HG02623 (cell line): ENCODE measurements at regions not wholly inside any gene's neighbourhood (a gene's known extent, or its start where the extent isn't known, plus 50 kb on each side); places are given as distances from the start of the nearest gene placed in this dataset.
A peak's percentile ranks its signal among the peaks of the same experiment; 100 is the strongest.
"Not testable (repeated sequence)": the region's sequence is repeated elsewhere in the genome, so short reads cannot be mapped to it uniquely, and the experiment has no call there.

Experiments used
- ATAC-seq: cut with Tn5 transposase; IDR thresholded peaks from one replicate; pipeline ENCODE4 v1.9.1; 2021; ENCODE audit warnings: moderate library complexity; ENCODE audit not compliant: unreplicated experiment

DNA sequence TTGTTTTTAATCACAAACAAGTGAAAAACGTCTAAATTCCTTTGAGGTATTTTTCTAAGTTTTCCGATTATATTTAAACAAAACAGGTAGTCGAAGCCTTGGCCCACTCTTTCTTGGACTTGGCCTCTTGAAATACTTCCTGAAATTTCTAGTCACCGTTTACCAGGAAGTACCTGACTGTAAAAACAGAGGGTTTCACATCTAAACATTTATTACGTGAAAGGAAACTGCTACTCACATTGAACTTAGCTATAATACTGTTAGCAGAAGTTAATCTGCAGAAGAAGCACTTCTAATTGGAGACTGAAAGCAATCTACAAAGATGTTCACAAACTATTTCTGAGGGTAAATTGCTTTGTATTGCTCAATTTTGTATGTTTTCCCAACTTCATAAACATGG, 526.0 kb upstream of the ADGRL4 start:
- ATAC-seq, result no peak

DNA sequence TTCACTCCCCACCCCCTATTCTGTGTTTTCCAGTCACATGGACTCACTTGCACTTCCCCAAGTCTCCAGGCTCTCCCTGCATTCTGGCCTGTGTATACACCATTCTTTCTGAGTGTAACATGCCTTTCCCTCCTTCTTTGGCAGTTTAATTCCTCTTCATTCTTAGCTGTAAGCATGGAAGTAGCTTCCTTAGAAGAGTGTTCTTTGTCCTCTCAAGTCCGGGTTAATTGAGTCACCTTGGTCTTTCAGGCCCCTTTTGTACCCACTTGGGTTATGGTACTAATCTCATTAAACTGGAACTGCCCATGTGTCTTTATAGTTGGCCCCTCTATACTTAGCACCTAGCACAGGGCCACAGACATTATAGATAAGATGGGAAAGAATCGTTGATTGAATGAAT, 525.3 kb upstream of the ADGRL4 start:
- ATAC-seq, result no peak

DNA sequence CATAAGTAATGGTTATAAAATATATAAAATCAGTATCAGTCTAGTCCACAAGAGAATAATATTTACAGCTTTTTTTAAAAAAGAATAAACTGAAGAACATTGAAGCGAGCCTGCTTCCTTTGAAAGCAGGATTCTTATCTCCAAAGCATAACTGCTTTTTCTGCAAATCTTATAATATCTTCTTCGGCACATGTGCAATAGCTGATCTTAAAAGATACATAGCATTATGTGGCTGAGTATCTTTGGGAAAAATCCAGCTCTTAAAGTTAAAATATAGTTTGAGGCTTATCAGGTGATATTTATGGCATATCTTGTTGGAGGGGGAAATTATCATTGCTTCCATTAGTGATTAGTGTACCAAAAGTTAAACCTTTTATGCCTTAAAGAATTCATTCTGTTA, 523.9 kb upstream of the ADGRL4 start:
- no peak for ATAC-seq

GRCh38 chr1:79530055-79530454, 523.5 kb upstream of the ADGRL4 start:
- ATAC-seq, result no peak

- ATAC-seq, result no peak
Observed at GRCh38 chr1:79524126-79524525, 517.6 kb upstream of the ADGRL4 start.

DNA sequence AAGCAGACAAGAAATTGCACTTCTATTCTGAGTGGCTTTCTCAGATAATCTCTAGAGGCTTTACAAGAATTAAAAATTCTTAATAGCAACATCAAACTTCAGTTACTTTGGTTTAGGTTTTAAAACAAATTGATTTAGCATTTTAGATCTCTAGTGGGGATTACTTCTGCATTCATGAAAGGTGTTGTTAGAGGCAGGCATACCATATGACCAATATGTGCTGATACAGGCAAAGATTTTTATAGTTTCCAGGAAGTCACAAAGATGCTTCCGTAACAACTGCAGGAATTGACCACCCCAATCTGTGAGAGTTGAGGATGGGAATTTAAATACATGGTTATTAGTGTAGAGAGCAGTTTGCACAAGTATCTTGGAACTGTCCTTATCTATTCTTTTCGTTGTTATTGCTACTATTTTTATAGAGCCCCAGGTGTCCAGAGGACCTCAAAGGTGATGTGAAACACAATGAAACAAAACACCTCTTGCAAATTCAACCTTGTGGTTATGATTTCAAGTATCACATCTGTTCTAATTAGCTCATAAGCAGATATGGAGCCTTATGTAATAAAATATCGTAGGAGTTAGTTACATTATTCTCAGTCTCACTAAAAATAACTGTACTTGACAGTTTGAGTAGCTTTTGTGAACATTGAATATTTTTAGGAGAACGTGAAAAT, 512.7 kb upstream of the ADGRL4 start:
- ATAC-seq, result no peak

DNA sequence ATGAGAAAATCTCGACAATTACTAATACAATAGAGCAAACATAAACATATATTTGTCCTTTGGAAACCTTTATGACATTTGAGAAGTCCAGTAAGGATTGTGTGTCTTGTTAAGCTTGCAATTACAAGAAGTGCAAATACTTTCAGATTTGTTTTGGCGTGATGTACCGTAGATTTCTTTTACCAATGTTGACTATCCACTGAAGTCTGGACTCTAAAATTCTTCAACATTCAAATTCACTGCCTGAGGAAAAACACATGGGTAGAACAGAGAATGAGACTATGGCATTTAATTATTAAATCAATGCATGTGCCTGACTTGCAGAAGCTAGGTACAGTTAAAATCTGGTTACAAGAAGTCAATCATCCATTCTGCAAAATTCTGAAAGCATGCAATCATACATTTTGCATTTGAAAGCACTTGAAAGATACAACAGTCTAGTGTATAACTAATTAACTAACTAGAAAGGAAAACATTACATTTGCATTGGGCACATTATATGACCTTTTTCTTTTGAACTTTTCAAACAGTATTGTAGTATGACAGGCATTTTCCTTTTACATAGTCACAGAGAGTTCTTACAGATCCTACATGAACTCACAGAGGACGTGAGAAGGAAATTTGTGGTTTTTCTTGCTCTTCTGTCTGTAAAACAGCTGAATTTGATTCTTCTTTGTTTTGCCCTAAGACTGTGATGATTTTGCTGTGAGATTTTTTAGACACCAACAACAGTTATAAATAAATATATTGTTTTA, 511.1 kb upstream of the ADGRL4 start:
- no peak for ATAC-seq

DNA sequence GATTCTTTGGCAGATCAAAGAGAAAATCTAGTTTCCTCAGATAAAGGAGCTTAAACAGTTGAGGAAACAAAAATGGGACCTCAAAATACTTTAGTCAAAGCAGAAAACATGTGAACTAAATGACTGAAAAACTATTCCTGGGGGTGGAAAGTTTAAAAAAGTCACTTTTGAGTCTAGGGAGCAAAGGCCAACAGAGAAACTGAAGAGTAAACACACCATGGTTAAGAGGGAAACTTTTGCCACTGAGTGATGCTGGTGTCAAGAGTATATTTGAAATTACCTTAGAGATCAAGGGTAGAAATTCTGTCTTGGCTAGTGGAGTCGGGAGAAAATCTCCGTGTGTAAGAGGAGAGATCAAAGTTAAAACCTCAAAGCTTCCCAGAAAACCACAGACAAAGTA, 501.2 kb upstream of the ADGRL4 start:
- ATAC-seq, result no peak

DNA sequence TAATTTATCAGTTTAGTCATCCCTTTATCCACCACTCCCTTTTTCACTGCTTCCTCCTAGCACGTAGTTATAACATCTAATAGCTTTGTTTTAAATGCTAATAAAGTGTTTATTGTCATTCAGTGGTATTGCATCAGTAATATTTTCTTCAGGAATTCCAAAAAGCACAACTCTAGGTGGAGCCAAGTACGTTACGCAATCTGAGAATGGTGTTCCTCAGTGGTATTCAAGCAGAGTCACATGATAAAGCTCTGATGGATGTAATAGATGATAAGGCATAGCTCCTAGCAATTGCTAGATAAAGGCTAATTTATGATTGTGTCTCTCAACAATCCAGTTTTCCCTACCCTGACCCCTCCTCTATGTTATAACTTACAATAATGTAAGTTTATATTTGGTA, 494.6 kb upstream of the ADGRL4 start:
- no peak for ATAC-seq

DNA sequence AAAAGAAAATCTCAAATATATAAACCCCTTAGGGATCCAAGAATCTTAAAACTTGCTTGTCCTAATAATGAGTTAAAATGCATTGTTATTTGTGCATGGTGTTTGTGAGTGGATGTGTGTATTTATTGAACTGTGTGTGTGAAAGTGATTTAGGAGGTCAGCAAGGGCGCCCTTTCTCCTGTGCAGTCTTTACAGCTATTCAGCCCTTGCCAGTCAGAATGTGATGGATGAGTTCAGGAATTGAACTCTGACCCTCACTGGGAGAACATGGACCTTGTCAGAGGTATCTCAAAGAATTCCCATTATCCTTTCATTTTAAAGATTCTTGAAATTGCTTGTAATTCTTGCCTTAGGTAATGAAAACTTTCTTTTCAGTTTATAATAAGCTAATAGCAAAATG, 493.0 kb upstream of the ADGRL4 start:
- ATAC-seq, result no peak

GRCh38 chr1:79497193-79497773, 490.8 kb upstream of the ADGRL4 start:
- ATAC-seq, result peak; percentile 83

- ATAC-seq, result no peak
Observed at GRCh38 chr1:79496129-79496528, 489.6 kb upstream of the ADGRL4 start.

- ATAC-seq, result not testable (repeated sequence)
Observed at GRCh38 chr1:79493702-79494101, 487.2 kb upstream of the ADGRL4 start.

DNA sequence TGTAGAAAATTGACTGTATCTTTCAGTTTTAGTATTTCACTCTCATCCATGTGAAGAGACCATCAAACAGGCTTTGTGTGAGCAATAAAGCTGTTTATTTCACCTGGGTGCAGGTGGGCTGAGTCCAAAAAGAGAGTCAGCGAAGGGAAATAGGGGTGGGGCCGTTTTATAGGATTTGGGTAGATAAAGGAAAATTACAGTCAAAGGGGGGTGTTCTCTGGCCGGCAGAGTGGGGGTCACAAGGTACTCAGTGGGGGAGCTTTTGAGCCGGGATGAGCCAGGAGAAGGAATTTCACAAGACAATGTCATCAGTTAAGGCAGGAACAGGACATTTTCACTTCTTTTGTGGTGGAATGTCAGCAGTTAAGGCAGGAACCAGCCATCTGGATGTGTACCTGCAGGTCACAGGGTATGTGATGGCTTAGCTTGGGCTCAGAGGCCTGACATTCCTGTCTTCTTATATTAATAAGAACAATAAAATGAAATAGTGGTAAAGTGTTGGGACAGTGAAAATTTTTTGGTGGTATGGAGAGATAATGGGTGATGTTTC, 482.1 kb upstream of the ADGRL4 start:
- not testable (repeated sequence) for ATAC-seq

- no peak for ATAC-seq
Observed at GRCh38 chr1:79478728-79479373, 472.3 kb upstream of the ADGRL4 start.

GRCh38 chr1:79478160-79478559, 471.6 kb upstream of the ADGRL4 start:
- no peak for ATAC-seq

GRCh38 chr1:79472067-79472656, 465.6 kb upstream of the ADGRL4 start:
- peak; percentile 67 for ATAC-seq

DNA sequence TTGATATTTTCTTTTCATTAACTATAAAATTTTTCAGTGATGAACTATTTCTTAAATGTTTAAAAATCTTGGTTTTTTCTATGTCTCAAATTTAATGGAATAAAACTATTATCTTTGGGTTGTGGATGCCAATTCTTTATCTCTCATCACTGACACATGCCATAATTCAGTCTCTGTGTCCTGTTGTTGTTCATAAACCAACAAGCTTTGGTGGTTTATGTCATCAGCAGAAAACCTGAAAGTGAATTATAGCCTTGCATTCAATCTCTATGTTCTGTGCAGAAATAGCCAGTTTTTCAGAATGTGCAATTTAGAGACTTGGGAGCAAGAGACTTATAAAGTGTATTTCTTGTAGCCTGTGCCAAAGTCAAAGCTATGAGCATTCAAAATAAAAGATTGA, 462.6 kb upstream of the ADGRL4 start:
- ATAC-seq, result no peak

DNA sequence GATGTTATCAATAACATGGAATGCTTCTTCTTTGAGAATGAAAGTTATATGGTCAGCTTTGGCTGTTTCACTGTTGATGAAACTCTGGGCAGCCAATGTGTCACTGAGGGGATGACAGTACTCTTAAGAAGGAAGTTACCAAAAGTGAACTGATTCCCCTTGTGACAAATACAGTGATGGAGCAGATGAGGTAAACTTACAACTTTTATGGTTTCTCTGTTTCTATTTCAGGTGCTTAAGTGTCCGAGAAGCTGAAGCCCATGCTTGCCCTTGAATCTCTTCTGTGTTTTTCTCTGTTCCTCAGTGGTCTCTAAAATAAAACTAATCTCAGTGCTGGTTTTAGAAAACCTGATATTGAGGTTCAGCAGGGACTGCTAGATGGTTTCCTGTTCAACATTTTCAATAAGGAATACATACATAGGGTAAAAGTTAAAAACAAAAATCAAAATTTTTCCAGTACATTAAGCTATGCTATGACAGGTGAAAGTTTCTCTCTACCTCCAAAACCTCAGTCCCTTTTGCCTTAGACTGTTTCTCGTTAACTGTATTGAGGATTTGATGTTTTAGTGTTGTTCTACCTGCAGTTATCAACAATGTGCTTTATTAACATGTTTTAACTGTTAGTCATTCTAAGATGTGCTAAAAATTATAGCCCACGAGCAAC, 454.4 kb upstream of the ADGRL4 start:
- peak; percentile 94 for ATAC-seq

GRCh38 chr1:79457562-79458224, 451.2 kb upstream of the ADGRL4 start:
- no peak for ATAC-seq
